Transverse colon (tissue), 3 donors: ENCODE measurements at regions not wholly inside any gene's neighbourhood (a gene's known extent, or its start where the extent isn't known, plus 50 kb on each side); places are given as distances from the start of the nearest gene placed in this dataset.

Experiments used
- EP300 ChIP-seq: sonication (generic); formaldehyde crosslinking; IDR thresholded peaks from one replicate; pipeline ENCODE4 v1.6.1; 2017; ENCODE audit warnings: antibody characterized with exemption, low read depth
- TF ChIP-seq, protein P1 (sequence below), 5 experiments: fragments of 200-600 bp in 3 of 5; fragments of 450-650 bp in 2 of 5; sonication (generic) in 3 of 5; IDR thresholded peaks; 1 replicate in 2 of 5; 2 replicates in 3 of 5; pipeline ENCODE4 v1.5.1; 2016 to 2017; ENCODE audit warnings: antibody characterized with exemption in 5 of 5, inconsistent platforms in 3 of 5, mild to moderate bottlenecking in 2 of 5, moderate library complexity in 1 of 5

DNA sequence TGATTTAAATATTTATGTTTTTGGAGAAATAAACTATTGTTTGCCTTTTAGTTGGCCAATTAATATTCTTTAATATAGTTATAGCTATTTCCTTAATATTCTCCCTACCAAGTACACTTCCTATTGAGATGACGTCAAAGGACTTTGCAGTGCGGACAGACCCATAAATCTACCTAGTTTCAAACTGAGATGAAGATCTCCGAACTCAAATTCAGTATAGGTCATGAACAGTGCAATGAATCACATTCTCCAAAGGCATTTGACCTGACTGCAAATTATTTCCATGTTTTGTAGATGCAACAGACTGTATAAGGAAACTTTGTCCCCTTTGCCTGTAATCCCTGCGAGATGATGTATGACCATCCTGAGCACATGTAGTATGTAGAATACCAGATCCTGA is 342.6 kb upstream of the FIGN start:
- TF ChIP-seq, protein P1, sequence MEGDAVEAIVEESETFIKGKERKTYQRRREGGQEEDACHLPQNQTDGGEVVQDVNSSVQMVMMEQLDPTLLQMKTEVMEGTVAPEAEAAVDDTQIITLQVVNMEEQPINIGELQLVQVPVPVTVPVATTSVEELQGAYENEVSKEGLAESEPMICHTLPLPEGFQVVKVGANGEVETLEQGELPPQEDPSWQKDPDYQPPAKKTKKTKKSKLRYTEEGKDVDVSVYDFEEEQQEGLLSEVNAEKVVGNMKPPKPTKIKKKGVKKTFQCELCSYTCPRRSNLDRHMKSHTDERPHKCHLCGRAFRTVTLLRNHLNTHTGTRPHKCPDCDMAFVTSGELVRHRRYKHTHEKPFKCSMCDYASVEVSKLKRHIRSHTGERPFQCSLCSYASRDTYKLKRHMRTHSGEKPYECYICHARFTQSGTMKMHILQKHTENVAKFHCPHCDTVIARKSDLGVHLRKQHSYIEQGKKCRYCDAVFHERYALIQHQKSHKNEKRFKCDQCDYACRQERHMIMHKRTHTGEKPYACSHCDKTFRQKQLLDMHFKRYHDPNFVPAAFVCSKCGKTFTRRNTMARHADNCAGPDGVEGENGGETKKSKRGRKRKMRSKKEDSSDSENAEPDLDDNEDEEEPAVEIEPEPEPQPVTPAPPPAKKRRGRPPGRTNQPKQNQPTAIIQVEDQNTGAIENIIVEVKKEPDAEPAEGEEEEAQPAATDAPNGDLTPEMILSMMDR (IDR thresholded peaks at IDR 0.05) = no peak
- no peak for TF ChIP-seq EP300
